SK-N-SH treated with all-trans-retinoic acid at 6 μM for 48 hours (cell line): ENCODE measurements at regions not wholly inside any gene's neighbourhood (a gene's known extent, or its start where the extent isn't known, plus 50 kb on each side); places are given as distances from the start of the nearest gene placed in this dataset.

Experiments used
- ATAC-seq: fragments of 200-7000 bp; cut with Tn5 transposase; 3 replicates; pipeline ENCODE4 v1.9.1; 2020; ENCODE audit warnings: mild to moderate bottlenecking, moderate library complexity
- CREB5 ChIP-seq: fragments of 250-450 bp; sonication (Bioruptor Pico); IDR thresholded peaks from 2 replicates; pipeline ENCODE4 v1.5.1; 2020; ENCODE audit warnings: low read depth, mild to moderate bottlenecking, moderate library complexity
- CSDC2 ChIP-seq: fragments of 250-450 bp; sonication (Bioruptor Pico); IDR thresholded peaks from 2 replicates; pipeline ENCODE4 v1.5.0; 2020; ENCODE audit warnings: mild to moderate bottlenecking, moderate library complexity
- CSRNP3 ChIP-seq: fragments of 250-450 bp; sonication (Bioruptor Pico); IDR thresholded peaks from 2 replicates; pipeline ENCODE4 v1.5.1; 2021; ENCODE audit warnings: mild to moderate bottlenecking, moderate library complexity
- ISL1 ChIP-seq: fragments of 250-450 bp; sonication (Bioruptor Pico); IDR thresholded peaks from 2 replicates; pipeline ENCODE4 v2.1.2; 2022; ENCODE audit warnings: mild to moderate bottlenecking, moderate library complexity
- PATZ1 ChIP-seq: fragments of 250-450 bp; sonication (Bioruptor Pico); IDR thresholded peaks from 2 replicates; pipeline ENCODE4 v1.8.0; 2020; ENCODE audit warnings: mild to moderate bottlenecking, moderate library complexity, borderline replicate concordance
- PPARA ChIP-seq: fragments of 250-450 bp; sonication (Bioruptor Pico); IDR thresholded peaks from 2 replicates; pipeline ENCODE4 v1.5.0; 2020; ENCODE audit warnings: mild to moderate bottlenecking, borderline replicate concordance
- RARB ChIP-seq: fragments of 250-450 bp; sonication (Bioruptor Pico); IDR thresholded peaks from 2 replicates; pipeline ENCODE4 v1.8.0; 2021; ENCODE audit warnings: mild to moderate bottlenecking, moderate library complexity
- TCF4 ChIP-seq: fragments of 250-450 bp; sonication (Bioruptor Pico); IDR thresholded peaks from 2 replicates; pipeline ENCODE4 v1.8.0; 2021; ENCODE audit warnings: mild to moderate bottlenecking, moderate library complexity, borderline replicate concordance
- TOX ChIP-seq: fragments of 250-450 bp; sonication (Bioruptor Pico); IDR thresholded peaks from 2 replicates; pipeline ENCODE4 v1.8.0; 2021; ENCODE audit warnings: mild to moderate bottlenecking, moderate library complexity, borderline replicate concordance
- TSHZ2 ChIP-seq: fragments of 250-450 bp; sonication (Bioruptor Pico); IDR thresholded peaks from 2 replicates; pipeline ENCODE4 v1.5.0; 2020; ENCODE audit warnings: mild to moderate bottlenecking, moderate library complexity
- ZC3H10 ChIP-seq: fragments of 250-450 bp; sonication (Bioruptor Pico); IDR thresholded peaks from 2 replicates; pipeline ENCODE4 v1.5.1; 2021; ENCODE audit warnings: mild to moderate bottlenecking, moderate library complexity
- ZFP3 ChIP-seq: fragments of 250-450 bp; sonication (Bioruptor Pico); IDR thresholded peaks from 2 replicates; pipeline ENCODE4 v1.5.0; 2020; ENCODE audit warnings: mild to moderate bottlenecking, moderate library complexity
- ZFP30 ChIP-seq: fragments of 450-650 bp; formaldehyde crosslinking; IDR thresholded peaks from 2 replicates; pipeline ENCODE4 v1.5.0; 2022; ENCODE audit warnings: mild to moderate bottlenecking, moderate library complexity
- ZNF565 ChIP-seq: fragments of 450-650 bp; formaldehyde crosslinking; conservative IDR thresholded peaks from 2 replicates; pipeline ENCODE4 v1.5.0; 2020; ENCODE audit warnings: low read depth, mild to moderate bottlenecking, moderate library complexity
- ZNF70 ChIP-seq: fragments of 450-650 bp; formaldehyde crosslinking; IDR thresholded peaks from 2 replicates; pipeline ENCODE4 v1.5.0; 2020; ENCODE audit warnings: mild to moderate bottlenecking, moderate library complexity
- ZNF8 ChIP-seq: fragments of 450-650 bp; formaldehyde crosslinking; IDR thresholded peaks from 2 replicates; pipeline ENCODE4 v1.5.0; 2020; ENCODE audit warnings: mild to moderate bottlenecking, moderate library complexity

GRCh38 chr14:80346395-80346794 is 135.1 kb upstream of the DIO2 start:
- no peak for TF ChIP-seq CSDC2
- TF ChIP-seq ZC3H10 (CRISPR knock-in tag) = no peak
- ATAC-seq = no peak

- no peak for ATAC-seq
- TF ChIP-seq ZFP30 (CRISPR knock-in tag) (no peak), PATZ1 (CRISPR knock-in tag) (no peak), CREB5 (CRISPR knock-in tag) (no peak), CSRNP3 (CRISPR knock-in tag) (no peak)
These were observed 132.9 kb upstream of the DIO2 start for GRCh38 chr14:80344208-80344607.

- ATAC-seq = no peak
- TF ChIP-seq ZNF70 (CRISPR knock-in tag) (no peak), ZNF565 (CRISPR knock-in tag) (no peak), ZNF8 (CRISPR knock-in tag) (no peak), ZFP30 (CRISPR knock-in tag) (no peak), CSDC2 (no peak), CSRNP3 (CRISPR knock-in tag) (no peak), PATZ1 (CRISPR knock-in tag) (no peak), ZFP3 (CRISPR knock-in tag) (no peak)
These were observed 125.4 kb upstream of the DIO2 start for GRCh38 chr14:80336608-80337106.

GRCh38 chr14:80325688-80326087 is 114.4 kb upstream of the DIO2 start:
- no peak for ATAC-seq
- TF ChIP-seq TCF4 (CRISPR knock-in tag) (no peak), PATZ1 (CRISPR knock-in tag) (no peak), ZNF565 (CRISPR knock-in tag) (no peak), ISL1 (CRISPR knock-in tag) (no peak), RARB (CRISPR knock-in tag) (no peak), PPARA (CRISPR knock-in tag) (no peak), TOX (CRISPR knock-in tag) (no peak), TSHZ2 (CRISPR knock-in tag) (no peak), ZNF70 (CRISPR knock-in tag) (no peak)
- TF ChIP-seq, all 23 proteins: peak for 0
